Motor neuron (in vitro differentiated cells): ENCODE measurements at regions not wholly inside any gene's neighbourhood (a gene's known extent, or its start where the extent isn't known, plus 50 kb on each side); places are given as distances from the start of the nearest gene placed in this dataset.
"Not testable (repeated sequence)": the region's sequence is repeated elsewhere in the genome, so short reads cannot be mapped to it uniquely, and the experiment has no call there.

Experiments
- ATAC-seq, 8 experiments: fragments of 200-7000 bp; cut with Tn5 transposase; replicated peaks in 6 of 8; 2 replicates each; pipeline ENCODE4 v1.8.0; 2021; ENCODE audit warnings: mild to moderate bottlenecking in 8 of 8, moderate library complexity in 8 of 8
- H3K27ac ChIP-seq, 2 donors: fragments of 250-450 bp; sonication (Bioruptor Pico); 2 replicates each; pipeline ENCODE4 v1.9.0; 2021; ENCODE audit warnings: antibody characterized with exemption in 2 of 2, mild to moderate bottlenecking in 2 of 2, moderate library complexity in 1 of 2
- H3K4me1 ChIP-seq, 2 donors: fragments of 250-450 bp; sonication (Bioruptor Pico); replicated peaks in 1 of 2; 2 replicates each; pipeline ENCODE4 v1.6.1; 2021; ENCODE audit warnings: antibody characterized with exemption in 2 of 2, mild to moderate bottlenecking in 2 of 2, moderate library complexity in 1 of 2
- H3K4me3 ChIP-seq, 5 donors: fragments of 250-450 bp; sonication (Bioruptor Pico); 2 replicates each; pipeline ENCODE4 v1.9.0; 2021; ENCODE audit warnings: antibody characterized with exemption in 5 of 5, mild to moderate bottlenecking in 5 of 5, moderate library complexity in 4 of 5
- WGBS, 10 experiments: fragments of 450-650 bp; shearing (Covaris generic); methylation state at CpG; one replicate each; pipeline ENCODE4 v1.0.0; 2022; 5-methylcytosine and 5-hydroxymethylcytosine counted together
- in situ Hi-C, 9 experiments: fragments of 400-800 bp; cut with MboI; loops; one replicate each; pipeline ENCODE4 v1.15.0; 2021; ENCODE audit warnings: low sequenced_read_pairs in 9 of 9, low pct_unique_long_range_greater_than_20kb in 2 of 9; ENCODE audit not compliant: unreplicated experiment in 9 of 9

GRCh38 chr6:1228754-1229191 lies 83.1 kb upstream of the FOXQ1 start:
- in situ Hi-C loops, result no loop called here
- WGBS, 10 experiments, result 53 to 88% (median 75%) methylated on average over 1 to 9 of the region's 9 CpGs; no CpG with 5 or more reads in 2 of the 10 experiments
- no peak overlapping the region for H3K27ac ChIP-seq
- no peak overlapping the region for H3K4me3 ChIP-seq
- H3K4me1 ChIP-seq, result no peaks in the 10 kb centered on the region
- ATAC-seq, result no peak

GRCh38 chr6:1227935-1228753 lies 83.8 kb upstream of the FOXQ1 start:
- 55 to 100% (median 81%) methylated on average over 1 to 14 of the region's 16 CpGs for WGBS, 10 experiments
- no peak overlapping the region for H3K27ac ChIP-seq
- no peak for ATAC-seq
- H3K4me3 ChIP-seq, result no peak overlapping the region
- H3K4me1 ChIP-seq, result no peaks in the 10 kb centered on the region
- in situ Hi-C loops, result no loop called here

DNA sequence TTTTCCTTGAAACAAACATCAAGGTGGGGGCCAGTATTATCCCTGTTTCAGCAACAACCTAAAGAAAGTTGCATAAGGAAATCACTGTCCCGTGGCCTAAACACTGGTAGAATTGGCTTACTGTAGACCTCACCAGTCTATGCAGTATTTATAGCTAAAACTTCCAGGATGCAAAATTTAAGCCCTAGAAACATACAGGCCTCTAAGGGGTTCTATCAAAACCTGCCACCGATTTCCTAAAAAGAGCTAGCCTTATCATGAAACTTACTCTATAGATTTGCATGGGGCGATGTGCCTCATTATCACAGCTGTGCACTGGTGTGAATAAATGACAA lies 84.3 kb upstream of the FOXQ1 start:
- H3K27ac ChIP-seq, result no peak overlapping the region
- H3K4me1 ChIP-seq, result no peaks in the 10 kb centered on the region
- 67 to 100% (median 80%) methylated on average over 1 to 3 of the region's 3 CpGs; no CpG with 5 or more reads in 1 of the 10 experiments for WGBS, 10 experiments
- no peak overlapping the region for H3K4me3 ChIP-seq
- ATAC-seq, result no peak
- in situ Hi-C loops, result no loop called here

DNA sequence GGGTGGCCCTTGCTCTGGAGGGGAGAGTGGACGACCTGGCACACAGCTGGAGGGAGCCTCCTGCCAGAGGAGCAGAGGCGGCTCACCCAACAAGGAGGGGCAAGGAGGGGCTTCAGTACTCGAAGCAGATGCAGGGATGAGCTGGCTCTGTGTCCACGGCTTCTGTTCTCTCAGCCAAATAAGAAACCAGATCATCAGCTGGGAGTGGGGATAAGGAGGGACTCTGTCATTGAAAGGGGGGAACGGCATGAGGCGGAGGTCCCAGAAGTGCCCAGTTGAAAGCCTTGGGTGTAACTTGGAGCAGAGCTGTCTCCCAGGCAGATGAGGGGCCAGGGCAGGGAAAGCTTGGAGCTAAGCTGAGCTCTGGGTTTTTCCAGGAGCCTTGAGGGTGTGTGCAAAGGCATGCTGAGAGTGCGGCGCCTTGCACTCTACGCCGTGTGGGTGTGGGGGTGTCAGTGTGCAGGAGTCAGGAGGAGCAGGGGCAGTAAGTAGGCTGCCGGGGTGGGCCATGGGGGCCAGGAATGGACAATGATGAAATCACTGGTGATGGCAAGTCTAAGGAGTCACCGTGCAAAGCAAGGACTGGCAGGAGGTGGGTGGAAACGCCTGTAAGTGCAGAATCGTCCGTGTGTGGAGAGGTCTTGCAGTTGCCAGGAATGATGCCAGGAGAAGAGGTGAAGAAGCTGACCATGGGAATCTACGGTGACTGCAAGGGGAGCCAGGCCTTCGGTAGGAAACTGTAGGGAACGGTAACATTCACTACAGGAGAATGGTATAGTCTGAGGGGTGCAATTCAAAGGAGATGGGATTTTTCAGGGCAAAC lies 85.4 kb upstream of the FOXQ1 start:
- peak in 3 of 8 experiments; percentile 23 to 47 (median 42) for ATAC-seq
- in situ Hi-C loops, result no loop called here
- WGBS, 10 experiments, result 0 to 96% (median 63%) methylated on average over 1 to 7 of the region's 18 CpGs; no CpG with 5 or more reads in 4 of the 10 experiments
- no peak overlapping the region for H3K27ac ChIP-seq
- H3K4me3 ChIP-seq, result no peak overlapping the region
- no peaks in the 10 kb centered on the region for H3K4me1 ChIP-seq

GRCh38 chr6:1224514-1224913 lies 87.4 kb upstream of the FOXQ1 start:
- 47 to 100% (median 66%) methylated on average over 1 to 2 of the region's 2 CpGs; no CpG with 5 or more reads in 4 of the 10 experiments for WGBS, 10 experiments
- no peak overlapping the region for H3K27ac ChIP-seq
- no peak overlapping the region for H3K4me3 ChIP-seq
- H3K4me1 ChIP-seq, result no peaks in the 10 kb centered on the region
- in situ Hi-C loops, result no loop called here
- no peak for ATAC-seq

DNA sequence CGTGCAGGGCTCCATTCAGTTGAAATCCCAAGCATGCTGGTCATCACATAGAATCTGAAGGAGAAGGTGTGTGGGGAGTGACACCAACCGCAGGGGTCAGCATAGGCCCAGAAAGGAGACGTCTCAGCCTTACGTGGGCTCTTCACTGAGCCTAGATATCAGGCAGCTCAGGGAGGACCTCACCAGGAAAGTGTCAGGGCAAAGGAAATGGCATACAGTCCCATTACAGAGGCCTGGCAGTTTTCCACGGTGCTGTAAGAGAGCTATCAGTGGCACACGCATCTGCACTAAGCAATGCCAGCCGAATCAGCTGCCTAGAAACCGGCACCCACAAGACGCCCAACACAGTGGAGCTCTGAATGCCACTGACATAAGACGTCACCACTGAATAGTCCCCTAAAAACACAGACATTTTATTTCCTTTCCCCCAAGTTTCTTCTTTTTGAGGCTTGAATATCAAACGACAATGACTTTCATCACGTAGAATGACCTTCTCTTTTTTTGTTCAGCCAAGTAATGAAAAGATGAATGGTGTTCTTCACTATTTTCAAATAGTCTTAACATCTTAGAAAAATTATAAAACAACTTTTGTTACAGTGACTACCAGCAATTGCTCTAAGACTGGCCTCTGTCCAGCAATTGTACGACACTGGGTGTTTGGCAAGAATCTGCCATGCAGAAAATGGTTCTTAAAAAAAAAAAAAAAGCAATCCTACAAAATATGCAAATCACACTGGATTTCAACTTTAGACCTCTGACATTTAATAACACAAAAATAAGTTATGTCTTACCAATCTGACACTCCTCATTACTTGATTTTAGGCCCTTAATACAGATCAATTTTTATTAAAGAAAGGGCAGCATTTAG lies 88.9 kb upstream of the FOXQ1 start:
- WGBS, 10 experiments, result 4 to 89% (median 75%) methylated on average over 1 to 9 of the region's 13 CpGs
- no peaks in the 10 kb centered on the region for H3K4me1 ChIP-seq
- in situ Hi-C loops, result no loop called here
- H3K4me3 ChIP-seq, result no peak overlapping the region
- H3K27ac ChIP-seq, result no peak overlapping the region
- no peak for ATAC-seq

DNA sequence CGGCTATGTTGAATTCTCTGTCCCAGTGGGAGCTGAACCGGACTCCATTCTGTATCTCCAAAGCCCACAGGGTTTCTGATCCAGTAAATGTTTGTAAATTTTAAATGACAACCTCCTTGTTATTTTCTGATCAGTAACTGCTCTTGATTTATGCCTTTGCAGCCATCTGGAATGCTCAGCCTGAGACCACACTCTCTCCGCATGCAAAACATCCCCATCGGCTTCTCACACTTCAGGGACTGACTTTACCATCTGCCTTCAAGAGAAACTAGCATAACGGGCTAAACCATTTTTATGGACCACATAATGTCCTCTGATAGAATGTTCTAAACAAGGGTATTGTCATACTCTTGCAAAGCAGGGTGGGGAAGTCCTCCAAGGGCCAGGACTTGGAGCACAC lies 94.5 kb upstream of the FOXQ1 start:
- no peaks in the 10 kb centered on the region for H3K4me1 ChIP-seq
- no peak for ATAC-seq
- no peak overlapping the region for H3K27ac ChIP-seq
- in situ Hi-C loops, result no loop called here
- no peak overlapping the region for H3K4me3 ChIP-seq
- 56 to 100% (median 80%) methylated on average over 1 to 5 of the region's 5 CpGs; no CpG with 5 or more reads in 1 of the 10 experiments for WGBS, 10 experiments

DNA sequence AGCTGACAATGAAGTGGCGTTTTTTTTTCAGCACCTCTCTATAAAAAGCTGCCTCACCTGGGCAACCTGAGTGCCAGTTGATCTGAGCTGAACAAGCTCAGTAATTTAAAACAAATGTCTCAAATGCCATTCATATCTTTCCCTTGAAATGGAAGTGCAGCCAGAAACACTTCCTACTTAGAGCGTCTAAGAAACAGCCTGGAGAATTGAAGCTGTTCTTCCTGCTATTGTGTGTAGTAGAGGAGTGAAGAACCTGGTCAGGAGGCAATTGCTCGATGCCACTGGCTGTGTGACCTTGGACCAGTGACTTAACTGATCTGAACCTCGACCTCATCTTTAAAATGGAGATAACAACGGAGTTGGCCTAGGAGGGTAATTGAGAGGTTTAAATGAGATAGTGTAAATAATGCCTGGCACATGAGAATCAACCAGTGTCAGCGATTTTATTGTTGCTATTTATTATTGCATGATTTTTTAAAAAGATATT lies 95.4 kb upstream of the FOXQ1 start:
- no peak overlapping the region for H3K4me3 ChIP-seq
- H3K27ac ChIP-seq, result no peak overlapping the region
- in situ Hi-C loops, result no loop called here
- WGBS, 10 experiments, result 28 to 86% (median 52%) methylated on average over 1 to 6 of the region's 6 CpGs
- no peaks in the 10 kb centered on the region for H3K4me1 ChIP-seq
- ATAC-seq, result no peak

DNA sequence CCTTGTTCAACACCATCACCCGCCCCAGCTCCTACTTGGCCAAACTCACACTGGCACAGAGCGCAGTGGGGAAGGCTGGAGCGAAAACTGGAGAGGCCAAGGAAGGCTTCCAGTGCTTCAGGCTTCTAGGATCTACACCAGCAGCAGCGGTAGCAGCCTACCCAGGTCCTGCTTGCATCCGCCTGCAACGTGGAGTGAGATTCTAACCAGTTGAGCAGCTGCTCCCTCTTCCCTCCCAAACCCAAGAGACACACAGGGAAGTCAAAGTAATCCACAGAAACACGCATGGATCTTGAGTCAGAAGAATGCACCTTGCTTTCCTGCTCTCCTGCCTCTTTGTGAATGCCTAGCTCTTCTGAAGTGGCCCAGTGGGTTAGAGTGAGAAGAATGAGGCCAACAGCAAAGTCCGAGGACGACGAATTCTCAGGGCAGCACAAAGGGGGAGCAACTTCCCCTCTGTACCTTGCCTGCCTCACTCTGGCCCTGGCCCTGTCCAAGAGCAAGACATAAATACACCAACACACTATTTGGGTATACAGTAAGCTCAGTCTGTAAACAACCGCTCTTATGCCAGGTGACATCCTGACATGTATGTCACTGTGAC lies 95.9 kb upstream of the FOXQ1 start:
- ATAC-seq, result no peak
- Histone ChIP-seq H3K27ac (no peak overlapping the region), H3K4me3 (no peak overlapping the region), H3K4me1 (no peaks in the 10 kb centered on the region)
- 29 to 89% (median 80%) methylated on average over 1 to 7 of the region's 11 CpGs; no CpG with 5 or more reads in 3 of the 10 experiments for WGBS, 10 experiments
- in situ Hi-C loops, result no loop called here

DNA sequence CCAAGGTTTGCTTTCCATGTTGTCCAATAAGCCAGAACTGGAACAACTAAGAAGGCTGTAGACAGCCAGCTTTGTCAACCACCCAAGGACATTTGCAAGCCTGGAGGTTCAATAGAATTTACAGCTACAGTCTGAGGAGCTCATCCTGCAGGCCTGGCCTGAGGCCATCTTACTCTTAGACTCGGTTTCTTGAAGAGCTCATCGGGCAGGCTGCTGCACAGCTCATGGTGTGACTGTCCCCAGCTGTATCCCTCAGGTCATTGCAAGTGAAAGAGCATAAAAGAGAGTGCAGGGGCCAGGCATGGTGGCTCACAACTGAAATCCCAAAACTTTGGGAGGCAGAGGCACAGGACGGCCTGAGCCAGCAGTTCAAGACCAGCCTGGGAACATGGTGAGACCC lies 96.9 kb upstream of the FOXQ1 start:
- no peak overlapping the region for H3K27ac ChIP-seq
- WGBS, 10 experiments, result 13 to 70% (median 56%) methylated on average over 2 to 3 of the region's 3 CpGs; no CpG with 5 or more reads in 5 of the 10 experiments
- no peaks in the 10 kb centered on the region for H3K4me1 ChIP-seq
- H3K4me3 ChIP-seq, result no peak overlapping the region
- in situ Hi-C loops, result no loop called here
- no peak for ATAC-seq

DNA sequence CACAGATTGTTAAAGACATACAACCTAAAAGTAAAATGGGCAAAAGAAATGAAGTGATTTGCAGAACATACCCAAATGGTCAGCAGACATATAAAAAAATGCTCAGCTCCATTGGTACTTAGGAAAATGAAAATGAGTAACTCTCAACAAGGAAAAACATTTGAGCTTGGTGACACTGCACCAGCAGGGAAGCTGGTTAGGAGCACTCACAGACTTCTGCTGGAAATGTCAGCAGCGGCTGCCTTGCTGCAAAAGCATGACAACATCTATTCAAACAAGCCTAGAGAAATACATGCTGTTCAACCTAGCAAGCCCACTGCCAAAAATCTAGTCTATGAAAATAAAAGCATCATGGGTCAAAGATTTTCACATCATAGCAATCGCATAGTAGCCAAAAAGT lies 99.0 kb upstream of the FOXQ1 start:
- in situ Hi-C loops, result no loop called here
- Histone ChIP-seq H3K4me3 (no peak overlapping the region), H3K4me1 (no peaks in the 10 kb centered on the region), H3K27ac (no peak overlapping the region)
- 0 to 100% (median 58%) methylated on average over 1 to 2 of the region's 2 CpGs; no CpG with 5 or more reads in 1 of the 10 experiments for WGBS, 10 experiments
- ATAC-seq, result no peak

DNA sequence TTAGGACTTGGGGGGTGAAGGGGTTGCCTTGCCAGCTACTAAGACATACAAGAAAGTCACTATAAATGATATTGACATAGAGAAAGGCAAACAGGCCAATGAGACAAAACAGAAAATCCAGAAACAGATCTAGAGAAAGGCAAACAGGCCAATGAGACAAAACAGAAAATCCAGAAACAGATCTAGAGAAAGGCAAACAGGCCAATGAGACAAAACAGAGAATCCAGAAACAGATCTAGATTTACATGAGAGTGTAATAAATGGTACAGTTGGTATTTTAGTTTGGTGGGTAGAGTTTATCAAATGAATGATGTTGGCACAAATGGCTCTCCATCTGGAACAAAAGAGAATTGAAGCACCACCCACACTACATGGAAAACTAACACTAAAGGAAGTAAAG lies 99.8 kb upstream of the FOXQ1 start:
- H3K27ac ChIP-seq, H3K4me1 ChIP-seq, in situ Hi-C loops, H3K4me3 ChIP-seq, ATAC-seq: not testable (repeated sequence)
